ENCODE measurements at regions not wholly inside any gene's neighbourhood (a gene's known extent, or its start where the extent isn't known, plus 50 kb on each side); places are given as distances from the start of the nearest gene placed in this dataset.
A peak's percentile ranks its signal among the peaks of the same experiment; 100 is the strongest.
"Not testable (repeated sequence)": the region's sequence is repeated elsewhere in the genome, so short reads cannot be mapped to it uniquely, and the experiment has no call there.

- no peak for DNase-seq (ENCODE audit: extremely low spot score)
- ChIA-PET CTCF (no interaction called here), POLR2A (no interaction called here)
- TF ChIP-seq, protein P1, sequence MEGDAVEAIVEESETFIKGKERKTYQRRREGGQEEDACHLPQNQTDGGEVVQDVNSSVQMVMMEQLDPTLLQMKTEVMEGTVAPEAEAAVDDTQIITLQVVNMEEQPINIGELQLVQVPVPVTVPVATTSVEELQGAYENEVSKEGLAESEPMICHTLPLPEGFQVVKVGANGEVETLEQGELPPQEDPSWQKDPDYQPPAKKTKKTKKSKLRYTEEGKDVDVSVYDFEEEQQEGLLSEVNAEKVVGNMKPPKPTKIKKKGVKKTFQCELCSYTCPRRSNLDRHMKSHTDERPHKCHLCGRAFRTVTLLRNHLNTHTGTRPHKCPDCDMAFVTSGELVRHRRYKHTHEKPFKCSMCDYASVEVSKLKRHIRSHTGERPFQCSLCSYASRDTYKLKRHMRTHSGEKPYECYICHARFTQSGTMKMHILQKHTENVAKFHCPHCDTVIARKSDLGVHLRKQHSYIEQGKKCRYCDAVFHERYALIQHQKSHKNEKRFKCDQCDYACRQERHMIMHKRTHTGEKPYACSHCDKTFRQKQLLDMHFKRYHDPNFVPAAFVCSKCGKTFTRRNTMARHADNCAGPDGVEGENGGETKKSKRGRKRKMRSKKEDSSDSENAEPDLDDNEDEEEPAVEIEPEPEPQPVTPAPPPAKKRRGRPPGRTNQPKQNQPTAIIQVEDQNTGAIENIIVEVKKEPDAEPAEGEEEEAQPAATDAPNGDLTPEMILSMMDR (IDR thresholded peaks at IDR 0.05; ENCODE audit: control extremely low read depth, extremely low read depth, low read depth, missing control alignments): no peak
Measured at GRCh38 chrX:107384397-107385105, 64.9 kb upstream of the FRMPD3 start.

GRCh38 chrX:107389726-107390125, 59.7 kb upstream of the FRMPD3 start:
- TF ChIP-seq, protein P1 (IDR thresholded peaks at IDR 0.05; ENCODE audit: control extremely low read depth, extremely low read depth, low read depth, missing control alignments): no peak
- ChIA-PET CTCF (no interaction called here), POLR2A (no interaction called here)
- DNase-seq (ENCODE audit: extremely low spot score): no peak

GRCh38 chrX:107393656-107394055, 55.8 kb upstream of the FRMPD3 start:
- DNase-seq (ENCODE audit: extremely low spot score); POLR2A ChIA-PET; CTCF ChIA-PET: not testable (repeated sequence)

DNA sequence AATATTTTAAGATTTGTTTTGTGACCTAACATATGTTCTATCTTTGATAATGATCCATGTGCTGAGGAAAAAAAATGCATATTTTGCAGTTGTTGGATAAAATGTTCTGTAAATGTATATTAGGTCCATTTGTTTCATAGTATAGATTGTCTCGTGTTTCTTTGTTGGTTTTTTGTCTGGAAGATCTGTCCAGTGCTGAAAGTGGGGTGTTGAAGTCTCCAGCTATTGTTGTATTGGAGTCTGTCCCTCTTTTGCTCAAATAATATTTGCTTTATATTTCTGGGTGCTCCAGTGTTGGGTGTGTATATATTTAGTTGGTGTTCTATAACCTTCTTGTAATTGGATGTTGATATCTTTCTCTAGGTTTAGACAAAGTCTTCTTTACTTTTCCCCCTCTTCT, 53.2 kb upstream of the FRMPD3 start:
- ChIA-PET CTCF (no interaction called here), POLR2A (no interaction called here)
- DNase-seq (ENCODE audit: extremely low spot score): no peak
- TF ChIP-seq, protein P1 (IDR thresholded peaks at IDR 0.05; ENCODE audit: control extremely low read depth, extremely low read depth, low read depth, missing control alignments): no peak

GRCh38 chrX:107396783-107397182, 52.7 kb upstream of the FRMPD3 start:
- ChIA-PET POLR2A (no interaction called here), CTCF (no interaction called here)
- no peak for DNase-seq (ENCODE audit: extremely low spot score)
- TF ChIP-seq, protein P1 (IDR thresholded peaks at IDR 0.05; ENCODE audit: control extremely low read depth, extremely low read depth, low read depth, missing control alignments): no peak

- peak; percentile 12 for DNase-seq (ENCODE audit: extremely low spot score)
- TF ChIP-seq, protein P1 (IDR thresholded peaks at IDR 0.05; ENCODE audit: control extremely low read depth, extremely low read depth, low read depth, missing control alignments): no peak
- CTCF ChIA-PET: no interaction called here
- POLR2A ChIA-PET: no interaction called here
Measured at GRCh38 chrX:107398115-107398514, 51.3 kb upstream of the FRMPD3 start.
